Activated CD4-positive, alpha-beta T cell treated with anti-CD3 and anti-CD28 coated beads for 24 hours (primary cell): ENCODE measurements at regions not wholly inside any gene's neighbourhood (a gene's known extent, or its start where the extent isn't known, plus 50 kb on each side); places are given as distances from the start of the nearest gene placed in this dataset.
"Not testable (repeated sequence)": the region's sequence is repeated elsewhere in the genome, so short reads cannot be mapped to it uniquely, and the experiment has no call there.

Source experiments
- DNase-seq, 2 donors: peaks; one replicate each; pipeline ENCODE4 v3.0.0-alpha.2; 2020; ENCODE audit warnings: low read depth in 2 of 2

- no peak for DNase-seq
These were observed 242.8 kb downstream of the CCSER2 start for GRCh38 chr10:84571146-84571545.

GRCh38 chr10:84574102-84574501 is 245.7 kb downstream of the CCSER2 start:
- no peak for DNase-seq

- DNase-seq = no peak
These were observed 253.6 kb downstream of the CCSER2 start for GRCh38 chr10:84581976-84582375.

GRCh38 chr10:84583501-84583900 is 255.1 kb downstream of the CCSER2 start:
- DNase-seq = no peak

- no peak for DNase-seq
These were observed 259.4 kb downstream of the CCSER2 start for GRCh38 chr10:84587789-84588188.

GRCh38 chr10:84588426-84588825 is 260.0 kb downstream of the CCSER2 start:
- no peak for DNase-seq

- DNase-seq = no peak
These were observed 260.6 kb downstream of the CCSER2 start for GRCh38 chr10:84588971-84589370.

- no peak for DNase-seq
These were observed 261.3 kb downstream of the CCSER2 start for GRCh38 chr10:84589526-84590205.

GRCh38 chr10:84590327-84591193 is 262.2 kb downstream of the CCSER2 start:
- no peak for DNase-seq

GRCh38 chr10:84593506-84593905 is 265.1 kb downstream of the CCSER2 start:
- DNase-seq = no peak

GRCh38 chr10:84596585-84596984 is 268.2 kb downstream of the CCSER2 start:
- no peak for DNase-seq

GRCh38 chr10:84599254-84599653 is 270.9 kb downstream of the CCSER2 start:
- DNase-seq = no peak

GRCh38 chr10:84600947-84601346 is 272.6 kb downstream of the CCSER2 start:
- no peak for DNase-seq

GRCh38 chr10:84602543-84602942 is 274.2 kb downstream of the CCSER2 start:
- not testable (repeated sequence) for DNase-seq

- no peak for DNase-seq
These were observed 275.6 kb downstream of the CCSER2 start for GRCh38 chr10:84603971-84604370.

GRCh38 chr10:84605802-84606201 is 277.4 kb downstream of the CCSER2 start:
- no peak for DNase-seq

GRCh38 chr10:84606428-84606827 is 278.0 kb downstream of the CCSER2 start:
- DNase-seq = no peak

- DNase-seq = no peak
These were observed 278.7 kb downstream of the CCSER2 start for GRCh38 chr10:84607044-84607443.

GRCh38 chr10:84607523-84607922 is 279.1 kb downstream of the CCSER2 start:
- DNase-seq = no peak

- DNase-seq = no peak
These were observed 279.7 kb downstream of the CCSER2 start for GRCh38 chr10:84608126-84608525.

- no peak for DNase-seq
These were observed 285.1 kb downstream of the CCSER2 start for GRCh38 chr10:84613336-84614021.

GRCh38 chr10:84626397-84627087 is 298.2 kb downstream of the CCSER2 start:
- DNase-seq = no peak
